ENCODE measurements at regions not wholly inside any gene's neighbourhood (a gene's known extent, or its start where the extent isn't known, plus 50 kb on each side); places are given as distances from the start of the nearest gene placed in this dataset.
"Not testable (repeated sequence)": the region's sequence is repeated elsewhere in the genome, so short reads cannot be mapped to it uniquely, and the experiment has no call there.

DNA sequence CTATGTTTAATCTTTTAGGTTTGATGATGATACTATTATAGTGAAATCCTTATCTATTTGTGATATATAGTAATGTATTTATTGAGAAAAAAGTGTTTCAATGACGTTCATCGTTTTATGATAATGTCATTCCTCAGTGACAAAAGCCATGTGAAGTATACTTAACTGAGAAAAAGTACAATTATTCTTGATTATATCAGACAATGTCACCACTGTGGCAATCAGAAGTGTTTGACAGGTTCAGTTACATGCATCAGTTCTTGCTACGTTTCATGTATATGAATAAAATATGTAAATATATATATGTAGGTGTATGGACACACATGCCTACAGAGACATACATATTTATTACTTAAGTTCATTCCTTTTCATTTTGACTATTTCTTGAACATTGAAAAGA lies 341.5 kb upstream of the CDH10 start:
- POLR2A ChIA-PET, result no interaction called here
- no peaks in the 10 kb centered on the region for H3K36me3 ChIP-seq (replicated peaks in 1 of 2; ENCODE audit: control insufficient read depth in 1 of 2, insufficient read depth in 2 of 2, low read length in 1 of 2)
- 1% methylated on average over 3 of the region's 3 CpGs for WGBS (ENCODE audit: low lambda C conversion rate)
- no peaks in the 10 kb centered on the region for H4K20me1 ChIP-seq (ENCODE audit: insufficient read depth)
- no peak overlapping the region for H3K27ac ChIP-seq (ENCODE audit: low read depth in 2 of 2, low read length in 1 of 2)
- H3K9ac ChIP-seq, result no peak overlapping the region
- CTCF ChIA-PET, result no interaction called here
- no peak overlapping the region for H2AFZ ChIP-seq (ENCODE audit: low read depth)
- H3K4me2 ChIP-seq, result no peak overlapping the region
- TF ChIP-seq EP300 (IDR thresholded peaks at IDR 0.05; ENCODE audit: borderline replicate concordance in 1 of 2, low read depth in 1 of 2, low read length in 1 of 2), result no peak
- no peak overlapping the region for H3K4me3 ChIP-seq (ENCODE audit: low read depth in 2 of 2, low read length in 1 of 2)
- no peaks in the 10 kb centered on the region for H3K9me3 ChIP-seq
- no peaks in the 10 kb centered on the region for H3K9me2 ChIP-seq
- no peaks in the 10 kb centered on the region for H3K79me2 ChIP-seq (ENCODE audit: insufficient read depth)
- H3K4me1 ChIP-seq (ENCODE audit: control insufficient read depth in 1 of 2, insufficient read depth in 2 of 2, low read depth in 1 of 2, low read length in 1 of 2), result no peaks in the 10 kb centered on the region
- no peak for DNase-seq
- H3F3A ChIP-seq (replicated peaks; ENCODE audit: insufficient read depth), result no peaks in the 10 kb centered on the region
- no peaks in the 10 kb centered on the region for H3K27me3 ChIP-seq (ENCODE audit: insufficient read depth)

DNA sequence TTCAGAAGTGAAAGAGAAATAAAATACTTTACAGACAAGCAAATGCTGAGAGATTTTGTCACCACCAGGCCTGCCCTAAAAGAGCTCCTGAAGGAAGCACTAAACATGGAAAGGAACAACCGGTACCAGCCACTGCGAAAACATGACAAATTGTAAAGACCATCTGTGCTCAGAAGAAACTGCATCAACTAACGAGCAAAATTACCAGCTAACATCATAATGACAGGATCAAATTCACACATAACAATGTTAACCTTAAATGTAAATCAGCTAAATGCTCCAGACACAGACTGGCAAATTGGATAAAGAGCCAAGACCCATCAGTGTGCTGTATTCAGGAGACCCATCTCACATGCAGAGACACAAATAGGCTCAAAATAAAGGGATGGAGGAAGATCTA lies 333.8 kb upstream of the CDH10 start:
- DNase-seq; H3K9me3 ChIP-seq; POLR2A ChIA-PET; H3K27ac ChIP-seq (ENCODE audit: low read depth in 2 of 2, low read length in 1 of 2); H3F3A ChIP-seq (replicated peaks; ENCODE audit: insufficient read depth); H3K9ac ChIP-seq; H3K79me2 ChIP-seq (ENCODE audit: insufficient read depth); H3K27me3 ChIP-seq (ENCODE audit: insufficient read depth); H3K9me2 ChIP-seq; CTCF ChIA-PET; H3K4me2 ChIP-seq; H3K4me1 ChIP-seq (ENCODE audit: control insufficient read depth in 1 of 2, insufficient read depth in 2 of 2, low read depth in 1 of 2, low read length in 1 of 2); H3K36me3 ChIP-seq (replicated peaks in 1 of 2; ENCODE audit: control insufficient read depth in 1 of 2, insufficient read depth in 2 of 2, low read length in 1 of 2); H3K4me3 ChIP-seq (ENCODE audit: low read depth in 2 of 2, low read length in 1 of 2); H4K20me1 ChIP-seq (ENCODE audit: insufficient read depth); H2AFZ ChIP-seq (ENCODE audit: low read depth): not testable (repeated sequence)
- 5% methylated on average over 3 of the region's 3 CpGs for whole genome bisulfite sequencing (ENCODE audit: low lambda C conversion rate)

DNA sequence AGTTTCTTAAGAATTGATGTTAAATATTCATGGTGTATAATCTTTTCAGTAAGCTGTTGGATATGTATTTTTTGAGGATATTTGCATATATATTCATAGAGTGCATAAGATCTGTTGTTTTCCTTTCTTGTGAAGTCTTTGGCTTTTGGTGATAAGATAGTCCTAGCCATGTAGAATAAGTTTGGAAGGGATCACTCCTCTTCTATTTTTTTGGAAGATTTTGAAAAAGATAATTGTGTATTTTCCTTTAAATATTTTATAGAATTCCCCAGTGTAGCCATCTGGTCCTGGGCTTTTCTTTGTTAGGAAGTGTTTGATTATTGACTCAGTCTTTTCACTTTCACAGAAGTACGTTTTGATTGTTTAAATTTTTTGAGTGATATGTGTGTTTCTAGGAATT lies 318.8 kb upstream of the CDH10 start:
- ChIA-PET CTCF (no interaction called here), POLR2A (no interaction called here)
- WGBS (ENCODE audit: low lambda C conversion rate), result 0% methylated on average over 1 of the region's 1 CpG

DNA sequence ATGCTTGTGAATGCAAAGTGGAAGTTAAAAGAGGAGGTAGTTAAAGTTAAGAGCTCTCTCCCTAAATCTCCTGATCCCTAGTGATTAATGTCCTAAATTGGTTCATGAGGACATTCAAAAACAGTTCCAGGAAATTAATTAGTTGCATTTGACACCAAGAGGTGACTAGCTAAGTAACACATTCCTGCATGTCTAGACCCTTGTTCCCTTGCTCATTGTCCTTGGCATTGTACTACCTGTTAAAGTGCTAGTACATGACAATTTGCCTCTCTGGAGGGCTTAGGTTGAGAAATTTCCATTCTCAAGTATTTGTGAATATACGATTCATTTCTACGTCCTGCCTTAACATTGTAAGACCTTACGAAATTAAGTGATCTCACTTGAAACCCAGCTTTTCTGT lies 278.6 kb upstream of the CDH10 start:
- Histone ChIP-seq H2AFZ (ENCODE audit: low read depth) (no peak overlapping the region), H3K4me2 (no peak overlapping the region), H3K9ac (no peak overlapping the region), H3K79me2 (ENCODE audit: insufficient read depth) (no peaks in the 10 kb centered on the region), H3K9me2 (no peaks in the 10 kb centered on the region; the same call in 1 of the 2 replicates), H3K36me3 (replicated peaks in 1 of 2; ENCODE audit: control insufficient read depth in 1 of 2, insufficient read depth in 2 of 2, low read length in 1 of 2) (no peaks in the 10 kb centered on the region), H3K4me3 (ENCODE audit: low read depth in 2 of 2, low read length in 1 of 2) (no peak overlapping the region), H3K4me1 (ENCODE audit: control insufficient read depth in 1 of 2, insufficient read depth in 2 of 2, low read depth in 1 of 2, low read length in 1 of 2) (no peaks in the 10 kb centered on the region), H4K20me1 (ENCODE audit: insufficient read depth) (no peaks in the 10 kb centered on the region), H3K27ac (ENCODE audit: low read depth in 2 of 2, low read length in 1 of 2) (no peak overlapping the region), H3K27me3 (ENCODE audit: insufficient read depth) (no peaks in the 10 kb centered on the region), H3F3A (replicated peaks; ENCODE audit: insufficient read depth) (no peaks in the 10 kb centered on the region), H3K9me3 (no peaks in the 10 kb centered on the region)
- WGBS (ENCODE audit: low lambda C conversion rate), result 13% methylated on average over 3 of the region's 3 CpGs
- TF ChIP-seq SIN3A (IDR thresholded peaks at IDR 0.05; ENCODE audit: borderline replicate concordance, low read depth, low read length) (no peak), GATA2 (CRISPR knock-in tag; IDR thresholded peaks at IDR 0.05) (no peak), RFX5 (IDR thresholded peaks at IDR 0.05; ENCODE audit: low read length) (no peak)
- TF ChIP-seq, protein P1, sequence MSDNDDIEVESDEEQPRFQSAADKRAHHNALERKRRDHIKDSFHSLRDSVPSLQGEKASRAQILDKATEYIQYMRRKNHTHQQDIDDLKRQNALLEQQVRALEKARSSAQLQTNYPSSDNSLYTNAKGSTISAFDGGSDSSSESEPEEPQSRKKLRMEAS (IDR thresholded peaks at IDR 0.05; ENCODE audit: low read depth), result no peak
- DNase-seq, result no peak
- ChIA-PET CTCF (no interaction called here), POLR2A (no interaction called here)

More for the DNA sequence above, 318.8 kb upstream of the CDH10 start:
- Histone ChIP-seq H3K9ac (no peak overlapping the region), H3K27ac (ENCODE audit: low read depth in 2 of 2, low read length in 1 of 2) (no peak overlapping the region), H3K9me3 (no peaks in the 10 kb centered on the region), H3K27me3 (ENCODE audit: insufficient read depth) (no peaks in the 10 kb centered on the region), H3K36me3 (replicated peaks in 1 of 2; ENCODE audit: control insufficient read depth in 1 of 2, insufficient read depth in 2 of 2, low read length in 1 of 2) (no peaks in the 10 kb centered on the region), H4K20me1 (ENCODE audit: insufficient read depth) (no peaks in the 10 kb centered on the region), H2AFZ (ENCODE audit: low read depth) (no peak overlapping the region), H3K4me2 (no peak overlapping the region), H3K4me3 (ENCODE audit: low read depth in 2 of 2, low read length in 1 of 2) (no peak overlapping the region), H3K79me2 (ENCODE audit: insufficient read depth) (no peaks in the 10 kb centered on the region), H3K4me1 (ENCODE audit: control insufficient read depth in 1 of 2, insufficient read depth in 2 of 2, low read depth in 1 of 2, low read length in 1 of 2) (no peaks in the 10 kb centered on the region), H3K9me2 (no peaks in the 10 kb centered on the region; the same call in 1 of the 2 replicates), H3F3A (replicated peaks; ENCODE audit: insufficient read depth) (no peaks in the 10 kb centered on the region)
- TF ChIP-seq FOXJ3 (CRISPR knock-in tag; IDR thresholded peaks at IDR 0.05), result no peak
- TF ChIP-seq GATA2 (CRISPR knock-in tag; IDR thresholded peaks at IDR 0.05), result no peak
- TF ChIP-seq RXRA (IDR thresholded peaks at IDR 0.05; ENCODE audit: borderline replicate concordance, low read depth), result no peak
- TF ChIP-seq MEF2A (IDR thresholded peaks at IDR 0.05; ENCODE audit: borderline replicate concordance, low read depth), result no peak
- TF ChIP-seq, protein P2, sequence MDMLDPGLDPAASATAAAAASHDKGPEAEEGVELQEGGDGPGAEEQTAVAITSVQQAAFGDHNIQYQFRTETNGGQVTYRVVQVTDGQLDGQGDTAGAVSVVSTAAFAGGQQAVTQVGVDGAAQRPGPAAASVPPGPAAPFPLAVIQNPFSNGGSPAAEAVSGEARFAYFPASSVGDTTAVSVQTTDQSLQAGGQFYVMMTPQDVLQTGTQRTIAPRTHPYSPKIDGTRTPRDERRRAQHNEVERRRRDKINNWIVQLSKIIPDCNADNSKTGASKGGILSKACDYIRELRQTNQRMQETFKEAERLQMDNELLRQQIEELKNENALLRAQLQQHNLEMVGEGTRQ (IDR thresholded peaks at IDR 0.05; ENCODE audit: borderline replicate concordance, low read depth, low read length), result no peak
- no peak for TF ChIP-seq NRF1 (IDR thresholded peaks at IDR 0.05; ENCODE audit: low read depth, low read length)
- no peak for DNase-seq

All from SK-N-SH (cell line).